Esophagus muscularis mucosa (tissue), 4 donors: ENCODE measurements at regions not wholly inside any gene's neighbourhood (a gene's known extent, or its start where the extent isn't known, plus 50 kb on each side); places are given as distances from the start of the nearest gene placed in this dataset.
"Not testable (repeated sequence)": the region's sequence is repeated elsewhere in the genome, so short reads cannot be mapped to it uniquely, and the experiment has no call there.

Experiments
- DNase-seq: peaks from one replicate; pipeline ENCODE4 v3.0.0-alpha.2; 2017; ENCODE audit errors: extremely low spot score
- H3K27ac ChIP-seq, 4 donors: fragments of 200-600 bp; sonication (generic); replicated peaks in 1 of 4; 1 replicate in 3 of 4; 2 replicates in 1 of 4; pipeline ENCODE4 v1.5.1; 2016 to 2019; ENCODE audit warnings: mild to moderate bottlenecking in 1 of 4
- H3K27me3 ChIP-seq, 4 donors: fragments of 200-600 bp; sonication (generic); one replicate each; pipeline versions ENCODE4 v1.5.1 to v1.6.0; 2016 to 2019
- H3K36me3 ChIP-seq, 4 donors: fragments of 200-600 bp; sonication (generic); one replicate each; pipeline ENCODE4 v1.5.1; 2016 to 2019
- H3K4me1 ChIP-seq, 4 donors: fragments of 200-600 bp; sonication (generic); one replicate each; pipeline ENCODE4 v1.5.1; 2016 to 2019
- H3K4me3 ChIP-seq, 4 donors: fragments of 200-600 bp; sonication (generic); 1 replicate in 2 of 4; 2 replicates in 2 of 4; pipeline ENCODE4 v1.5.1; 2016 to 2019; ENCODE audit warnings: mild to moderate bottlenecking in 4 of 4, moderate library complexity in 1 of 4
- H3K9me3 ChIP-seq, 4 donors: fragments of 200-600 bp; sonication (generic); 1 replicate in 3 of 4; 2 replicates in 1 of 4; pipeline ENCODE4 v1.5.1; 2016 to 2019
- EP300 ChIP-seq: sonication (generic); formaldehyde crosslinking; IDR thresholded peaks from one replicate; pipeline ENCODE4 v1.6.1; 2017; ENCODE audit warnings: antibody characterized with exemption
- POLR2A ChIP-seq: fragments of 450-650 bp; IDR thresholded peaks from one replicate; pipeline ENCODE4 v1.6.1; 2017; ENCODE audit warnings: antibody characterized with exemption, moderate library complexity, mild to moderate bottlenecking, low read depth
- POLR2AphosphoS5 ChIP-seq, 2 donors: sonication (generic); formaldehyde crosslinking; IDR thresholded peaks; one replicate each; pipeline ENCODE4 v1.6.1; 2017; ENCODE audit warnings: antibody characterized with exemption in 2 of 2
- WGBS: methylation state at CpG from one replicate; pipeline ENCODE4 v1.1.5; 2018; 5-methylcytosine and 5-hydroxymethylcytosine counted together
- intact Hi-C: fragments of 100-400 bp; cut with DNase I; formaldehyde crosslinking; loops from one replicate; pipeline ENCODE4 v1.15.1; 2023
- TF ChIP-seq, protein P1 (sequence below), 3 experiments: fragments of 200-600 bp in 2 of 3; fragments of 450-650 bp in 1 of 3; sonication (generic) in 2 of 3; IDR thresholded peaks; one replicate each; pipeline ENCODE4 v1.5.1; 2017 to 2019; ENCODE audit warnings: antibody characterized with exemption in 3 of 3, mild to moderate bottlenecking in 2 of 3, moderate library complexity in 1 of 3

DNA sequence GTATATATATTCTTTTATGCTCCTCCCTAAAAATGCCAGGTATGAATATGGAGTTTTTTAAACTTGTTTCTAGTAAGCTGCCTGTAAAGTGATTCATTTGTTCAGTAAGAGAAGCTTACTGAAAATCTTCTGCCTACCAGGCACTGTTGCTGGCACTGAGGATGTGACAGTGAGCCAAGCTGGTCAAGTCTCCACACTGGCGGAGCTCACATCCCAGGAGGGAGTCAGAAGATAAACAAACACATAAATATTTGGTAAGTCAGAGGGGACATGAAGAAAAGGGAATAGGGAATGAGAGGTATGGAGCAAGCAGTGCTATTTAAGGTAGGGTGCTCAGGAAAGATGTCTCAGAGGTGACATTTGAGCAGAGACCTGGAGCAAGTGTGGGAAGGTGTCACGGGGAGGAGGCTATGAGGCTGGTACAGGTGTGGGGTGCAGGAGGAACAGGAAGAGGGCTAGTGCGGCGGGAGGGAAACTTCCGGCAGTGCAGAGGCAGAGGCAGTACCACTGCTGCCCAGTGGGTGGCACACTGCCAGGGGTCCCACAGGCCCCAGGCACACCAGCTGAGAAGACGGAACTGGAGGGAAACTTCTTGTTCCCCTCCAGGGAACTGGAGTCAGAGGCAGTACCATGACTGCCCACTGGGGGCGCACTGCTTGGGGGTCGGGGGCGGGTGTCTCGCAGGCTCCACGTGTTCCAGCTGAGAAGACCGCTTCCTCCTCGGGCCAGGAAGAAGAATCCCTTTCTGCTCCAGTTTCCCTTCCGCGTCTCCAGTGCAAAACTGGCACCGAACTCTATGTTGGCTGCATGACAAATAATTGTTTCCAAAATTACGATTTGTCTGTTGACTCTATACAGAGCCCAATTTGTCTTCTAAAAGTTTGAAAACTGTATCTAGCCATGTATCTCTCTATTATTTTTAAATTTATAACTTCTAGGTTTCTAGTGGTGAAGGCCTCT, 161.0 kb downstream of the TEX36 start:
- Histone ChIP-seq H3K4me3 (no peak overlapping the region), H3K36me3 (no peaks in the 10 kb centered on the region), H3K4me1 (peaks cover 0 to 7% (median 3%) of the 10 kb centered on the region in 4 donors), H3K27me3 (no peaks in the 10 kb centered on the region), H3K27ac (no peak overlapping the region), H3K9me3 (peaks cover 0 to 3% (median 0%) of the 10 kb centered on the region in 4 donors)
- TF ChIP-seq, protein P1, sequence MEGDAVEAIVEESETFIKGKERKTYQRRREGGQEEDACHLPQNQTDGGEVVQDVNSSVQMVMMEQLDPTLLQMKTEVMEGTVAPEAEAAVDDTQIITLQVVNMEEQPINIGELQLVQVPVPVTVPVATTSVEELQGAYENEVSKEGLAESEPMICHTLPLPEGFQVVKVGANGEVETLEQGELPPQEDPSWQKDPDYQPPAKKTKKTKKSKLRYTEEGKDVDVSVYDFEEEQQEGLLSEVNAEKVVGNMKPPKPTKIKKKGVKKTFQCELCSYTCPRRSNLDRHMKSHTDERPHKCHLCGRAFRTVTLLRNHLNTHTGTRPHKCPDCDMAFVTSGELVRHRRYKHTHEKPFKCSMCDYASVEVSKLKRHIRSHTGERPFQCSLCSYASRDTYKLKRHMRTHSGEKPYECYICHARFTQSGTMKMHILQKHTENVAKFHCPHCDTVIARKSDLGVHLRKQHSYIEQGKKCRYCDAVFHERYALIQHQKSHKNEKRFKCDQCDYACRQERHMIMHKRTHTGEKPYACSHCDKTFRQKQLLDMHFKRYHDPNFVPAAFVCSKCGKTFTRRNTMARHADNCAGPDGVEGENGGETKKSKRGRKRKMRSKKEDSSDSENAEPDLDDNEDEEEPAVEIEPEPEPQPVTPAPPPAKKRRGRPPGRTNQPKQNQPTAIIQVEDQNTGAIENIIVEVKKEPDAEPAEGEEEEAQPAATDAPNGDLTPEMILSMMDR (IDR thresholded peaks at IDR 0.05): peak in 2 of 3 experiments; percentile 9 to 48
- TF ChIP-seq POLR2AphosphoS5 (IDR thresholded peaks at IDR 0.05) (no peak), POLR2A (no peak)
- DNase-seq: peak; percentile 17
- intact Hi-C loops: no loop called here
- WGBS: 64% methylated on average over 17 of the region's 17 CpGs

DNA sequence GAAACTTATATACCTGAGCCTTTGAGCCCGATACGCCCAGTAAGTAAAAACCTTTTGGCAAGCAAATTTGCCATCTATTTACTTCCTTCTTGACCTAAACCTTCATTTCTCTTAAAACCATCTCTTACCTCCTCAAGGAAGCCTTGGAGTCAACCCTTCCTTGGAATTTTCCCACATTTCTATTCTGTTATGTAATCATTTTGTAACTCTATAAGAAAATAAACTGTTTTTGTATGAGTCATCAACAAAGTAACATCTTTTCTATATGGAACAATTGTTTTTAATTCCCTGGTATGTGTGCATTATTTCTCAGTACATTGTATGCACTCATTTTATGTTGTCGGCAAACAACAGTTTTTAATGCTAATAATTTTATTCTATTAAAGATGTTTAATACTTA, 162.0 kb downstream of the TEX36 start:
- TF ChIP-seq EP300 (no peak), POLR2A (no peak)
- Histone ChIP-seq H3K4me3 (no peak overlapping the region), H3K36me3 (no peaks in the 10 kb centered on the region), H3K4me1 (peaks cover 0 to 7% (median 3%) of the 10 kb centered on the region in 4 donors), H3K9me3 (peaks cover 0 to 3% (median 0%) of the 10 kb centered on the region in 4 donors), H3K27ac (no peak overlapping the region), H3K27me3 (no peaks in the 10 kb centered on the region)
- 96% methylated on average over 3 of the region's 3 CpGs for WGBS
- intact Hi-C loops: no loop called here
- no peak for DNase-seq

DNA sequence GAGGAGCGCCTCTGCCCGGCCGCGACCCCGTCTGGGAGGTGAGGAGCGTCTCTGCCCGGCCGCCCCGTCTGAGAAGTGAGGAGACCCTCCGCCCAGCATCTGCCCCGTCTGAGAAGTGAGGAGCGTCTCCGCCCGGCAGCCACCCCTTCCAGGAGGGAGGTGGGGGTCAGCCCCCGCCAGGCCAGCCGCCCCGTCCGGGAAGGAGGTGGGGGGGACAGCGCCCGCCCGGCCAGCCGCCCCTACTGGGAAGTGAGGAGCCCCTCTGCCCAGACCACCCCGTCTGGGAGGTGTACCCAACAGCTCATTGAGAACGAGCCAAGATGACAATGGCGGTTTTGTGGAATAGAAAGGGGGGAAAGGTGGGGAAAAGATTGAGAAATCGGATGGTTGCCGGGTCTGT, 164.6 kb downstream of the TEX36 start:
- H3K27ac ChIP-seq, H3K9me3 ChIP-seq, intact Hi-C loops, H3K27me3 ChIP-seq, H3K4me3 ChIP-seq, H3K36me3 ChIP-seq: not testable (repeated sequence)
- peak; percentile 7 for DNase-seq
- H3K4me1 ChIP-seq: peaks cover 0 to 15% (median 5%) of the 10 kb centered on the region in 4 donors
- over 99% methylated on average over 7 of the region's 27 CpGs for whole genome bisulfite sequencing

DNA sequence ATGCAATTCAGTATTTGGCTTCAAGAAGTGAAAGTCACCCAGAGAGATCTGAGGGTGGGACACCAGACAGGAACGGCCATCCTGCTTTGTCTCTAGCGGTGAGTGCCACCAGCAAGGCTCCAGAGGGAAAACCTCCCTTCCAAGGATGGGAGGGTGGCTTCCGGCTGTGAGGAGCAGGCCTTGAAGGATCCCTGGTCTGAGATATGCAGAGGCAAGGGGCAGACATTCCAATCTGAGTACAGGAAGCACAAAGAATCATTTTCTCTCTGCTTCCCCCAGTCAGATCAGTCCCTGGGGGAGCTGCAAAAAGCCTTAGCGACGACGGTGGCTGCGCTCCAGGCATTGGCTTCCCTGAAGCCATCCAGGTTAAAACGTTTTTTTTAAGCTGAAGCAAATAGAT, 167.4 kb downstream of the TEX36 start:
- 64% methylated on average over 6 of the region's 8 CpGs for WGBS
- intact Hi-C loops: no loop called here
- H3K27me3 ChIP-seq: no peaks in the 10 kb centered on the region
- H3K4me1 ChIP-seq: peaks cover 0 to 9% (median 2%) of the 10 kb centered on the region in 4 donors
- no peak overlapping the region for H3K4me3 ChIP-seq
- no peaks in the 10 kb centered on the region for H3K36me3 ChIP-seq
- H3K9me3 ChIP-seq: peaks cover 0 to 3% (median 0%) of the 10 kb centered on the region in 4 donors
- no peak for DNase-seq
- no peak overlapping the region for H3K27ac ChIP-seq
- TF ChIP-seq EP300 (no peak), POLR2A (no peak), POLR2AphosphoS5 (IDR thresholded peaks at IDR 0.05) (no peak)
- TF ChIP-seq, protein P1 (IDR thresholded peaks at IDR 0.05): no peak

DNA sequence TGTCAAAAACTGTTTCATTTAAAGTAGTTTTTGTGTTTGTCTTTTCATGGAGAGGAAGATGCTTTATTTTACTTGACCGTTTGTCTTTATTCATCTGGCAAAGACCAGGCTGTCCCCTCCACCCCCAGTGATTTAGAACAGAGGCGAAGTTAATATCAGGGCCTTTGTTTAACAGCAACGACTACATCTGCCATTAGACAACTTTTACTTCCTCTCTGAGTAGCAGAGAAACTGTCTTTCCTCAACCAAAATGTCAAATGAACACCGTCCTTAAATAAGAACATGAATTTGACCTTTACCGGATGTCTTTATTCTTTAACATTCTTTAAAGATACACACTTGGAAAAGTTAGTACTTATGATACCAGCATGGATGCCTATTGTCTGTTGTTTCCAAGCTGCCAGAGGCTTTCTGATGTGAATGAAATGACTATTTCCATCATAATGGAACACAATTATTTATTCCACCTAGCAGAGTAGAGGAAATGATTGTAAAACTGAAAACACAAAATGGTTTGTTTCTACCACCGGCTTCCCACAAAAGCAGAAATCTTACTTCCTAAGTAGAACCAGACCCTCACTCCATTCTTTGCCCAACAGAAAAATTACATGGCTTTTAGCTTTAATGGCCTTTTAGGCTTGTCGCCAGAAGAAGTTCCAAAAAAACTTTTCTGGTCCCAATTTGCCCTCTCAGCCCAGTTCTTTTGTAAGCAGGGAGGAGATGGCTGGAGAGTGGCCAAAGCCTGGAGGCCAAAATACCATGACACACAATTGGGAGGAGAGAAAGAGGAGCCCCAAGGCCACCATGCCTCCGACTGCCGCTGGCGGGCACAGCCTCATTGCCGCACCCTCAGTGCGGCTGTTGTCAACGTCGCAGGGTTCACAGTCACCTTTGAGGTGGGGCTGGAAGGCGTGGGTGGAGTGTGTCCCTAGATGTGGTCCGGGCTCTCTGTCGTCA, 168.5 kb downstream of the TEX36 start:
- Histone ChIP-seq H3K4me3 (no peak overlapping the region), H3K36me3 (no peaks in the 10 kb centered on the region), H3K27ac (no peak overlapping the region), H3K4me1 (peaks cover 0 to 9% (median 2%) of the 10 kb centered on the region in 4 donors), H3K27me3 (no peaks in the 10 kb centered on the region), H3K9me3 (peaks cover 0 to 3% (median 0%) of the 10 kb centered on the region in 4 donors)
- 78% methylated on average over 17 of the region's 17 CpGs for WGBS
- no peak for TF ChIP-seq EP300
- TF ChIP-seq POLR2AphosphoS5 (IDR thresholded peaks at IDR 0.05): no peak
- TF ChIP-seq, protein P1 (IDR thresholded peaks at IDR 0.05): no peak
- TF ChIP-seq POLR2A: no peak
- intact Hi-C loops: no loop called here
- no peak for DNase-seq
